ENCODE measurements at regions not wholly inside any gene's neighbourhood (a gene's known extent, or its start where the extent isn't known, plus 50 kb on each side); places are given as distances from the start of the nearest gene placed in this dataset.
"Not testable (repeated sequence)": the region's sequence is repeated elsewhere in the genome, so short reads cannot be mapped to it uniquely, and the experiment has no call there.

DNA sequence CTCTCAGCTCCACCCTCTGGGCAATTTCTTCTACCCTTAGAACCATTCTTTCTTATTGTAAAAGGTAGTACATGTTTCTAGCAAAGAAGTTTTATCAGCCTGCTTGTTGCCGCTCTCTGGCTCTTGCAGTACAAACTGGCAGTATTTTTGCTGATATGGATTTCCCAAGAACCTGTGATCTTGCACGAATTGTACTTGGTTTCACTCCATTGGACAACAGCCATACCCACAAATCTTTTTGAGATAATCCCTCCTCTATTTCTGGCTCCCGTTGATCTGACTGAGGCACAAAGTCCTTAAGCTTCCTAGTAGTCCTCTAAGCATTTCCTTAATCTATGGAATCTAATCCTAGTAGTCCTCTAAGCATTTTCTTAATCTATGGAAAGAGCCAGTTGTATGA, 487.0 kb upstream of the PTCHD4 start:
- no peak for ATAC-seq

DNA sequence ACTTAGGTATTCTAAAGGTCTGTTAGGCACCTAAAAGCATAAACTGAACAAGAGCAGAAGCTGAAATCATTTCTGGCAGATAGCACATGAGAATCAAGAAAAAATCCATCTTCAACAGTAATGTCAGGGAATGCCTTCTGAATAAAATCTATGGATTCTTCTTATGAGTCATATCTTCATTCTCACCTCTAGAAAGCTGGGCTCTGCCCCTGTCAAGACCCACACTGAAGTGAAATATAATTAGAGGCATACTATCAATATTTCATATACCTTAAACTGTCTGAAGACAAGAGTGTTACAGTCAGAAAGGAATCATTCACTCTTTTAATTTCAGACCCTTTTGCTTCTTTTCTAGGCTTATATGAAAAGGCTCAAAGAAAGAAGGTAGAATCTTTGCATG, 485.8 kb upstream of the PTCHD4 start:
- no peak for ATAC-seq

DNA sequence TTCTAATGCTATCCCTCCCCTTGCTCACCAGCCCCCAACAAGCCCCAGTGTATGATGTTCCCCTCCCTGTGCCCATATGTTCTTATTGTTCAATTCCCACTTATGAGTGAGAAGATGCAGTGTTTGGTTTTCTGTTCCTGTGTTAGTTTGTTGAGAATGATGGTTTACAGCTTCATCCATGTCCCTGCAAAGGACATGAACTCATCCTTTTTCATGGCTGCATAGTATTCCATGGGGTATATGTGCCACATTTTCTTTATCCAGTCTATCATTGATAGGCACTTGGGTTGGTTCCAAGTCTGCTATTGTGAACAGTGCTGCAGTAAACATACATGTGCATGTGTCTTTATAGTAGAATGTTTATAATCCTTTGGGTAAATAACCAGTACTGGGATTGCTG, 480.2 kb upstream of the PTCHD4 start:
- ATAC-seq, result not testable (repeated sequence)

DNA sequence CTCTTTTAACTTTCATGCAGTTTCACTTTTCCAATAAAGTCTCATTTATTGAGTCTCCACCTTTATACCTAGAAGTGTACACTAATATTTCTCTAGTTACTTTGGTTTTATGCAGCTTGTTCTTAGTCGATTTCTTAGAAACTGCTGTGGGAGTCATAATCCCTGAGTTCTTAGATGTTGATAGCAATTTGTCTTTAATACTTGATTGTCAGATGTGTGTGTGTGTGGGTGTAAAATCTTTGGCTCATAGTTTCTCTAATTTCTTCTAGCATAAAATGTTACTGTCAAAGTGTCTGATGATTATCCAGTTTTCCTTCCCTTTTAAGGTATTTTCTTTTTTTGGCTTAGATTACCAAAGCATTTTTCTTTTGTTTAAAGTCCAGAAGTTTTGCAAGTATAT, 473.8 kb upstream of the PTCHD4 start:
- no peak for ATAC-seq

DNA sequence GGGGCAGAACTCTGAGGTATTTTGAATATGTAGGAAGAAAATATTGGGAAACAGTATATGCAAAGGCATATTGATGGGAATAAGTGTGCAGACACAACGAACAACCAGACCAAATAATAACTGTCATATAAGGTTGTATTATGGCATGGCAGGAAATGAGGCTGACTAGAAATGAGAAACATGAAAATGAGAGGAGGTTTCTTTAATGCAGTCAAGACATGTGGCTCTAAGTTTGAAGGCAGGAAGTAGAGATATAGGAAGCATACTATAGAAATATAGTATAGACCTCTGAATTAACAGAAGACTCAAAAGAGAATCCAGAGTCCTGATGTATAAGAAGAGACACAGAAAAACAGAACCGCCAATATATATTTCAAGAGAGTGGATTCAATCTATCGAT, 459.7 kb upstream of the PTCHD4 start:
- ATAC-seq, result no peak

DNA sequence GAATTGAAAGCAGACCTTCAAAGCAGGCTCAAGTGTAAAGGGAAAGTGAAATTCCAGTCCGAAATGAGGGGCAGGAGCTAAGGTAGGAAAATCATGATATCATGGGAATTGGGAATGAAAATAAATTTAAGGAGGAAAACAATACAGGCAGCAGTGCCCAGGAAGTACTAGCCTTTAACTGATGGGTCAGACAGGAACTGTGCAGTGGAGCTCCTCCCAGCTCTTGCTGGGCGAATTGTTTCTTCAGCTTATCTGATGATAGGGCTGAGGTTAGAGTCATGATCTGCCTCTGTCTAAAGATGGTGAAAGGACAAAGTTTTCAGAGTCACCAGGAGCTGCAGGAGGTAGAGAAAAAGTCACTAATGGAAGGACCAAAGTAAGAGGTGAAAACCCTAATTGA, 457.9 kb upstream of the PTCHD4 start:
- no peak for ATAC-seq

DNA sequence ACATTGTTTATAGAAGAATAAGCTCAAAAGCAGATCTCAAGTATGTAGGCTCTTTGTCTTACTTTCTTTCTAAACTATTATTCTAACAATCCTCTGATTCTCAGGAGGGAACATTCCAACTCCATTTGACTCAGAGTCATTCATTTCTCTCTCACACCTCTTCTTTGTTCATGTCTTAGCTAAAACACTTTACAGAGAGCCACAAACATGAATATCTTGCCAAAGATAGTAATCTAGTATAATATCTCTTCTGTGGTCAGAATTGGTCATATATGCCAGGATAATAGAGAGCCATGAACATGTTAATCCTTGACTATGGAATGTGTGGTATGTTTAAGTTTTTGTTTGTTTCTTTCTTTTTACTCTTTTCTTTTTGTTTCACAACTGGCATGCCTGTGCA, 456.0 kb upstream of the PTCHD4 start:
- ATAC-seq, result no peak

DNA sequence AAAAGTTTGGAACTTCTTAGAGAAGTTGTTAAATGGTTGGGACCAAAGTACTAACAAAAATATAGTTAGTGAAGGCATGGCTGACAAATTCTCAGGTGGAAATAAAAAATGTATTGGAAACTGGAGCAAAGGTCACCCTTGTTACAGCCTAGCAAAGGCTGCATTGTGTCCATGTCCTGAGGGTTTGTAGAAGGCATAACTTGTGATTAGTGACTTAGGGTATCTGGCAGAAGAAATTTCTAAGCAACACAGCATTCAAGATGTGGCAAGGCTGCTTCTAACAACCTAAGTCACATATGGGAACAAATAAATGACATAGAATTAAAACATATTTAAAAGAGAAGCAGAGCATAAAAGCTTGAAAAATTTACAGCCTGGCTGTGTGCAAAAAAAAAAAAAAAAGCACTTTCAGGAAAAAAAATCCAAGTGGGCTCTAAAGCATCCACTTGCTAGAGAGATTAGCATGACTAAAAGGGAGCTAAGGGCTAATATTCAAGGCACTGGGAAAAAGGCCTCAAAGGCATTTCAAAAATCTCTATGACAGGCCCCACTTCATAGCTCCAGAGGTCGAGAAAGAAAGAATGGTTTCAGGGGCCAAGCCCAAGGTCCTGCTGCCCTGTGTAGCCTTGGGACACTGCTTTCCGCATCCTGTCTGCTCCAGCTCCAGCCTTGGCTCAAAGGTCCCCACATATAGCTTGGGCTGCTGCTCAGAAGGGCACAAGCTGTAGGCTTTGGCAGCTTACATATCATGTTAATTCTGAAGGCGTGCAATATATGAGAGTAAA, 453.2 kb upstream of the PTCHD4 start:
- no peak for ATAC-seq

DNA sequence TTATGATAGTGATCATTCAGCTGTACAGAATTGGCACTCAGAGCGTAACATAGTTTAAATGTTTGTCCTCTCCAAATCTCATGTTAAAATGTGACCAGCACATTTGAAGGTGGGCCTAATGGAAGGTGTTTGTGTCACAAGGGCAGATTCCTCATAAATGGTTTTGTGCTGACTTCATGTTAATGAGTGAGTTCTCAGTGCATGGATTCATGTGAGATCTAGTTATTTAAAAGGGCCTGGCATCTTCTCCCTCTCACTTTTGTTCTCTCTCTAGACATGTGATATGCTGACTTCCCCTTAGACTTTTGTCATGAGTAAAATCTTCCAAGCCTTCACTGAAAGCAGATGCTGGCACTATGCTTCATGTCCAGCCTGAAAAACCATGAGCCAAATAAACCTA, 452.4 kb upstream of the PTCHD4 start:
- ATAC-seq, result no peak

DNA sequence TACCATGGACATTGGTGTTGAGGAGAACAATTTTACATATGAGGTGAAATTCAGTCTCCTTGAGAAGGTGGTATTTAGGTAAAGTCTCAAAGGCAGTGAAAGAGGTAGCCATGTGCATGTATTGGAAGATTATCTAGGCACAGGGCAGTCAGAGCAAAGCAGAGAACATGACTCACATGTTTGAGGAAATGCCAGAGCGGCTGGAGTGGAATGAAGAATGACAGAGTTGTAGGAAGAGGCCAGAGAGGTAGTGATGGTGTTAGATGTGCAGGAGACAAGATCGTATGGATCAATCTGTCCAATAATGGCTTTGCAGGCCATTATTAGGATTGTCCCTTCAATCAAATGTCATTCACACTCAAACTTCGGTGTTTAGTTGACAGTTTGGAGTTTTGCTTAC, 449.4 kb upstream of the PTCHD4 start:
- no peak for ATAC-seq

DNA sequence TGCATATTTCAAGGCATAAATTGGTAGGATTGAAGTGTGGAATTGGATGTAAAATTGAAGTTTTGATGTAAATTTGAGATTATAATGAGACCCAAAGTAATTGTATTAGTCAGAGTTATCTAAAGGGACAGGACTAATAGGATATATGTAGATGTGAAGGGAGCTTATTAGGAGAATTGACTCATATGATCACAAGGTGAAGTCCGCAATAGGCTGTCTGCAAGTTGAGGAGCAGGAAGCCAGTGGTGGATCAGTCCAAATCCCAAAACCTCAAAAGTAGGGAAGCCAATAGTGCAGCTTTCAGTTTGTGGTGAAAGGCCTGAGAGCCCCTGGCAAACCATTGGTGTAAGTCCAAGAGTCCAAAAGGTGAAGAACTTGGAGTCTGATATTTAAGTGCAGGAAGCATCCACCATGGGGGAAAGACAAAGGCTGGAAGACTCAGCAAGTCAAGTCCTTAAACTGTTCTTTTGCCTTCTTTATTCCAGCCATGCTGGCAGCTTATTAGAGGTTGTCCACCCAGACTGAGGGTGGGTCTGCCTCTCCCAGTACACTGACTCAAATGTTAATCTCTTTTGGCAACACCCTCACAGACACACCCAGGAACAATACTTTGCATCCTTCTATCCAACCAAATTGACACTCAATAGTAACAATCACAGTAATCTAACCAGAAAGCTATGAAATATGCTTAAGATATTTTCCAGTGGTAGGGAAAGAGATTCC, 442.6 kb upstream of the PTCHD4 start:
- ATAC-seq, result no peak

DNA sequence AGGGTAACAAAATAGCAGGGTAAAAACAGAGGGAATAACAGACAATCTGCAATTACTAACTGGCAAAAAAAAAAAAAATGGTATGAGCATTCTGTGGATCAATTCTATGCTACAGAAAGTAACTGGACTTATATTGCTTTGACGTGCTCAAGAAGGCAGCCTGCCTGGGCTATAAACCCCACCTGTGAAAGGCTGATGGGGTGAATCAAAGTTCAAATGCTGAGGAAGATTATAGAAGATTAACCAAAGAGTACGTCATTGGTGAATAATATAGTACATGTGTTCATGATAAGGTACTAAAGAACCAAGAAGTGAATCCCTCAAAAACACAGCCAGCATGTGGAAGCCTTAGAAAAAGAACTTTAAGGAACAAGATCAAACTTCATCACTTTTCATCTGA, 441.9 kb upstream of the PTCHD4 start:
- ATAC-seq, result no peak

DNA sequence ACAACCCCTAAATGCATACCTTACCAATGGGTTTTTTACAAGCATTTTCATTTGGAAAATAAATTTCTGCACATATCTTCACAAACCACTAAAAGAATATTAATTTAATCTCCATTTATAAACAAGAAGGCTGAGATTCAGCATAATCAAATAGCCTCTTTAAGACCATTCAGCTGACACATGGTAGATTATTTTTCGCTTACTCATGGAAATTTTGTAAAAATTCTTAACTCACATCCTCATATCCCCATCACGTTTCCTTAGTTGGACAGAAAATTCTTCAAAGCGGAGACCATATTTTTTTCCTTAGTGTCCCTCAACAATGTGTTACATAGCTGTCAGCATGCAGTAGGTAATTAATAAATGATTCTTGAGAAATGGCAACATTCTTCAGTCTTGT, 439.6 kb upstream of the PTCHD4 start:
- ATAC-seq, result no peak

DNA sequence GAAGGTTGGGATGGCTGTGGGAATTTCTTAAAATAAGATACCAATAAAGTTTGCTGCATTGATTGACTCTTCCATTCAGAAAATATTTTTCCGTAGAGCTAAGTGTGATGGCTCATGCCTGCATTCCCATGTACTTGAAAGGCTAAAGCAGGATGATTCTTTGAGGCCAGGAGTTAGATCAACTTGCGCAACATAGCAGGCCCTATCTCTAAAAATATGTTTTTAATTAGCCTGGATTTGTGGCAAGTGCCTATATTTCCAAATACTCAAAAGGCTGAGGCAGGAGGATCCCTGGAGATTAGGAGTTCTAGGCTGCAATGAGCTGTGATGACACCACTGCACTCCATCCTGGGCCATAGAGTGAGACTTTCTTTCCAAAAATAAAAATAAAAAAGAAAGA, 431.2 kb upstream of the PTCHD4 start:
- no peak for ATAC-seq

DNA sequence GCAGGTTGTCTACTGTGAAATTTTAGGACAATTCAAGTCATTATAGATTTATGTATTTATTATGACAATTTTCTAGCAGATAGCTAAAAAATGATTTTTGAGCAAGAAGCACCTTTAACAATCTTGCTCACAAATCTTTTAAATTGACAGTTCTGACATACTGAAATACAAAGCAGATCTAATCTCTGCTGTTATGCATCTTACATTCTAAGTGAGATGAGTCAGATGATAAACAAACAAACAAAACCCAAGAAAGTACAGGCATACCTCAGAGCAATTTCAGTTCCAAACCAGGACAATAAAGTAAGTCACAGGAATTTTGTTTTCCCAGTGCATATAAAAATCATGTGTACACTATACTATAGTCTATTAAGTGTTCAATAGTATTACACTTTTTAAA, 430.7 kb upstream of the PTCHD4 start:
- ATAC-seq, result no peak

DNA sequence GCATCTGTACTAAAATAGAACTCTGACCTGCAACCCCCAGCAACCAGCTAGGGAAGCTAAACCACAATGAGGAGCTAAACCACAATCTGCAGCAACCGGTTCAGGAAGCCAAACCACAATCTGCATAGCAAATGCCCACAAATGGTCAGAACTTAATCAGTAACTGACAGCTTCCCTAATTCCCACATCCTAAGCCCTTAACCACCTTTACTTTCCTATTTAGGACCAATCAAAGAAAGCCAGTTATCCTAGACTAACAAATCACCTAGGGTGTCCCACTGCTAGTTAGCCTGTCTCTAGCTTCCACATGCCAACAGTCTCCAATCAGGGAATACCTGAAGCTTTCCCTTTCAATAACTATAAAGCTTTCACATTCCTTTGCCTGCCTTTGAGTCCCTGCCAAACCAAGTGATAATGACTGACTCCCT, 424.6 kb upstream of the PTCHD4 start:
- ATAC-seq, result no peak

DNA sequence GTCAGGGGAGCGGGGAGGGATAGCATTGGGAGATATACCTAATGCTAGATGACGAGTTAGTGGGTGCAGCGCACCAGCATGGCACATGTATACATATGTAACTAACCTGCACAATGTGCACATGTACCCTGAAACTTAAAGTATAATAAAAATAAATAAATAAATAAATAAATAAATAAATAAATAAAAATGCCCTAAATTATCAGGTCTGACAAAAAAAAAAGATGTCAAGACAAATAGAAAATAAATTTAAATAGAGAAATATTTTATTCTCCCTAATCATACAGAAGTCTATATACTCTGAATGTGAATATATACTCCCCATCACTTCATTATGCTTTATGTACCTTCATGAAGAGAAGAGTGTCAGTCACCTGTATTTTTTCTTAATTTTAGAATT, 420.0 kb upstream of the PTCHD4 start:
- not testable (repeated sequence) for ATAC-seq

DNA sequence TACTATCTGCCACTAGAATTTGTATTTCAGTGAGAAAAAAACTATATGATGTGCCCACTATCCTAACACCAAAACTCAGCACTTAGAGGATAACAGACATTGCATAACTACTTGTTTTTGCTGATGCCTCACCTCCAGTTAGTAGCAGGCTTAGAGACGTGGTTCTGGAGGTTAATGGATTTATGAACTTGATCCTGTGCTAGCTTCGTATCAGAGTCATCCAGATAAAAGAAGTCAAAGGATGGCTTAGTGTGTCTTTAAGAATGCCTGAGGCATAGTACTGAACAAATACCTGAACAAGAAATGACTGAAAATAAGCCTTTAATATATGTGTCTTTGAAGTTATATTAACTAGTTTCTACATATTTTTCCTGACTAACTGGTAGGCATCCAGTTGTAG, 414.9 kb upstream of the PTCHD4 start:
- ATAC-seq, result no peak

DNA sequence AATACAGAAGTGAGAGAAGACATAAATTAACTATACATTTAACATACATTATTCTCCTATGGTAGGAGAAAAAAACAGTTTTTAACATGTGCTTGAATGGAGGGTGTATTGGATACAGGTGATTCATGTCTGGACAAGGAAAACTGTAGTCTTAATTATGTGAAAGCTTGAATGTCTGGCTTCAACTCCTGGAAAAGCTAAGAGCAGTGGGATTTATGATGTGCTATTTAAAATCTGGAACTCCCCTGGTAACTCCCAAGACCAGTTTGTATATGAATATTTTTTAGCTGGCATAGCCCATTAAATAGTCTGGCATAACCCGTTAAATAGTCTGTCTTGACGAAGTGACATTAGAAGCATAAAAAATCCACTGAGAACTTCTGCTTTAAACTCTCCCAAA, 410.0 kb upstream of the PTCHD4 start:
- no peak for ATAC-seq

DNA sequence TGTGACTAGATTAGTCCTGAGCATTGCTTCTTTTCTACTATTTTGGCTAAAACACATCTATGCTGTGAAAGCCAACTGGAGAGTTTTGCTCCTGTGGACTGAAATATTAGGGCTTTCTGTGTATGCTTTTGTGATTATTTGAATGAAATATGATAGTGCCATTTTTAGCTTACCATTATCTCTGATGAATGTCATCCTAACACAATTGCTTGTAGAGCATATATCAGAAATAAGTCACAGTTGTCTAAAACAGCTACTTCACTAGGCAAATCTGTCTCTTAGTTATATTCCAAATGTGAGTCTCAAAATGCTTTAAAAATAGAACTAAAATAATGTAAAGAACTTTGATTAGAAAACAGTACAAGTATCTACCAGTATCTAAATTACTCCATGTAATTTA, 401.4 kb upstream of the PTCHD4 start:
- ATAC-seq, result no peak

DNA sequence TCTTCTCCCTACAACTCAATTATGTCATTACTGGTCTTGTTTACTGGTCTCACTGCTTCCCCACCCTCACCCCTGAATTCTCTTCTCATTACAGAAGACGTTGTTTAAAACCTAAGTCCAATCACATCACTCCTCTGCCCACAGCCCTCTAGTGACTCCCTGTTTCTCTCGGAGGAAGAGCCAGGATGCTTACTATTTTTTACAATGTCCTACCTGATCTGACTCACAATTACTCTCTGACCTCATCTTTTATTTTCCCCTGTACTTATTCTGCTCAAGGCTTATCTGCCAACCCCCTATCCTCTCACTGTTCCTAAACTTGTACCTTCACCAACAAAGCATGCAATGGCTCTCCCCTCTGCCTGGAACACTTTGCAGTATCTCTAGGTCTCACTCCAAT, 400.4 kb upstream of the PTCHD4 start:
- ATAC-seq, result no peak

DNA sequence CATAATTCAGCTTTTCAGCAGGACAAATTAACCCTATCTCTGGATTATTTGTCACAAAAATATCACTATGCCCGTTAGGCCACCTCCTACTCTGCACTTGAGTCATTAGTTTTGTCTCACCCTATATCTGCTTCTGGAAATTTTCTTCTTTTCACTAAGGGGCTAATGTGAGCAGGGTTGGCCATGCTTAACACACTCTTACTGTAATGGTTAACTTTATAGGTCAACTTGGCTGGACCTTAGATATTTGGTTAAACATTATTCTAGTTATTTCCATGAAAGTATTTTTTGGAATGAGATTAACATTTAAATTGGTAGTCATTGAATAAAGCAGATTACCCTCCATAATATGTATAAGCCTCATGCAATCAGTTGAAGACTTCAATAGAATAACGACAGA, 394.6 kb upstream of the PTCHD4 start:
- ATAC-seq, result no peak

DNA sequence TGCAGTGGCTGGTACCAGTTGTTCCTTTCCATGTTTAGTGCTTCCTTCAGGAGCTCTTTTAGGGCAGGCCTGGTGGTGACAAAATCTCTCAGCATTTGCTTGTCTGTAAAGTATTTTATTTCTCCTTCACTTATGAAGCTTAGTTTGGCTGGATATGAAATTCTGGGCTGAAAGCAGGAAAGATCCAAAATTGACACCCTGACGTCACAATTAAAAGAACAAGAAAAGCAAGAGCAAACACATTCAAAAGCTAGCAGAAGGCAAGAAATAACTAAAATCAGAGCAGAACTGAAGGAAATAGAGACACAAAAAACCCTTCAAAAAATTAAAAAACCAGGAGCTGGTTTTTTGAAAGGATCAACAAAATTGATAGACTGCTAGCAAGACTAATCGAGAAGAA, 382.4 kb upstream of the PTCHD4 start:
- ATAC-seq, result not testable (repeated sequence)

DNA sequence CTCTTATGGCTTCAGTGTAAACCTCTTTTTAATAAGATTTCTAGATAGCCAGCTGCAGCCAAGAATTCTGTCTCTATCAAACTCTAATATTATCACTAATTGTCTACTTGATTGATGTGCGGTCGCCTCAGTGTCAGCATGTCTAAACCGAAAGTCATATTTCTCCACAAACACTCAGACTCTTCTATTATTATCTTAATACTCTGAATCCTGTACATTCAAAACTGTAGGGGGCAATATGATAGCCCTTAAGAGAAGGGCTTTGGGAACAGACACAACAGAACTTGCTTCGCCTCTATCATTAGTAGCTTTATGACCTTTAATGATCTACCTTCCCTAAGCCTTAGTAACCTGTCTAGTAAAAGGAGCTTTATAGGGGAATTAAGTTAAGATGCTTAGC, 379.7 kb upstream of the PTCHD4 start:
- no peak for ATAC-seq

DNA sequence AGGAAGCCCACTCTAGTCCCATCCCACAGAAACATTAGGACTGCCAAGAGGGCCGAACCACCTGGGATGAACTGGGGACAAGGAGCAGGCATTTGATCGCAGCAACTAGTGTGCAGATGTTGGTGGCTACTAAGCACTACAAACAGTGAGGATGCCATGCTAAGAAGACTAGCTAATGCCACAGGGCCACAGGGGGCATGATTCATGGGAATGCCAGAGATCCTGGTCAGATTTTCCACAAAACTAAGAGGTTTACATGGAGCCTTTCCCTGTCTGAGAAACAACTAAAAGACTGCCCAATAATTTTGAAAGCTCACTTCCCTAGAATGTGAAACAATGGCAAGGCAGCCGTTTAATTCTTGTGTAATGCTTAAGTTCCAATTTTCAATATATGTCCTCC, 375.9 kb upstream of the PTCHD4 start:
- ATAC-seq, result no peak
